ENCODE measurements at regions not wholly inside any gene's neighbourhood (a gene's known extent, or its start where the extent isn't known, plus 50 kb on each side); places are given as distances from the start of the nearest gene placed in this dataset.

DNA sequence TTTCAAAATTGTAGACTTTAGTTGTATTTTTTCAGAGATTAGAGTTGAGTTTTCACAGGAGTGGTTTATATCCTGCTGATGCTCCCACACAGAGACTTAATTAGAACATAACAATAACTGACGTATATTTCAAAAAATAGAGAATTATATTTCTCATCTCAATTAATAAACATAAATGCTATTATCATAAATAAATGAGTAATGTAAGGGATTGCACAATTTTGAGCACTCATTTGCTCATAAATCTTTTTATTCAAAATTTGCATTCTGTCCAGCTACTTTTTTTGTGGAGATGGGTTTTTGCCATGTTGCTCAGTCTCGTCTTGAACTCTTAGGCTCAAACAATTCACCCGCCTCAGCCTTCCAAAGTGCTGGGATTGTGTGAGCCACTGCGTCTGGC, 515.7 kb upstream of the RORB start:
- Mint-ChIP-seq H3K27me3 (no peaks in the 10 kb centered on the region), H3K9me3 (ENCODE audit: insufficient read depth) (no peaks in the 10 kb centered on the region), H3K27ac (no peak overlapping the region), H3K4me3 (no peak overlapping the region), H3K4me1 (no peaks in the 10 kb centered on the region)
- ATAC-seq (ENCODE audit: low read depth) (no peak), DNase-seq (no peak)
- TF ChIP-seq, protein P1, sequence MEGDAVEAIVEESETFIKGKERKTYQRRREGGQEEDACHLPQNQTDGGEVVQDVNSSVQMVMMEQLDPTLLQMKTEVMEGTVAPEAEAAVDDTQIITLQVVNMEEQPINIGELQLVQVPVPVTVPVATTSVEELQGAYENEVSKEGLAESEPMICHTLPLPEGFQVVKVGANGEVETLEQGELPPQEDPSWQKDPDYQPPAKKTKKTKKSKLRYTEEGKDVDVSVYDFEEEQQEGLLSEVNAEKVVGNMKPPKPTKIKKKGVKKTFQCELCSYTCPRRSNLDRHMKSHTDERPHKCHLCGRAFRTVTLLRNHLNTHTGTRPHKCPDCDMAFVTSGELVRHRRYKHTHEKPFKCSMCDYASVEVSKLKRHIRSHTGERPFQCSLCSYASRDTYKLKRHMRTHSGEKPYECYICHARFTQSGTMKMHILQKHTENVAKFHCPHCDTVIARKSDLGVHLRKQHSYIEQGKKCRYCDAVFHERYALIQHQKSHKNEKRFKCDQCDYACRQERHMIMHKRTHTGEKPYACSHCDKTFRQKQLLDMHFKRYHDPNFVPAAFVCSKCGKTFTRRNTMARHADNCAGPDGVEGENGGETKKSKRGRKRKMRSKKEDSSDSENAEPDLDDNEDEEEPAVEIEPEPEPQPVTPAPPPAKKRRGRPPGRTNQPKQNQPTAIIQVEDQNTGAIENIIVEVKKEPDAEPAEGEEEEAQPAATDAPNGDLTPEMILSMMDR (IDR thresholded peaks at IDR 0.05) = no peak
- no peak for TF ChIP-seq EZH2 (IDR thresholded peaks at IDR 0.05; ENCODE audit: borderline replicate concordance, insufficient read depth, low read depth, low read length, poor library complexity, severe bottlenecking)
- intact Hi-C loops (cut with micrococcal nuclease) = no loop called here
- Histone ChIP-seq H3K79me2 (ENCODE audit: control insufficient read depth, insufficient read depth, low read length) (no peaks in the 10 kb centered on the region), H3K4me2 (replicated peaks; ENCODE audit: low read depth, low read length, poor library complexity, severe bottlenecking) (no peak overlapping the region), H2AFZ (ENCODE audit: insufficient read depth, low read depth, low read length, poor library complexity, severe bottlenecking) (no peak overlapping the region), H3K4me1 (ENCODE audit: control insufficient read depth in 2 of 2, insufficient read depth in 2 of 2, low read length in 2 of 2) (no peaks in the 10 kb centered on the region), H3K9ac (ENCODE audit: low read length) (no peak overlapping the region), H4K20me1 (ENCODE audit: control insufficient read depth, insufficient read depth, low read length, poor library complexity, severe bottlenecking) (no peaks in the 10 kb centered on the region), H3K4me3 (ENCODE audit: control extremely low read depth in 1 of 5, extremely low read depth in 1 of 5, insufficient read depth in 1 of 5, low read depth in 2 of 5, low read length in 4 of 5) (no peak overlapping the region), H3K9me3 (ENCODE audit: control extremely low read depth in 1 of 3, control insufficient read depth in 2 of 3, insufficient read depth in 1 of 3, low read length in 2 of 3) (peaks cover 0 to 16% (median 0%) of the 10 kb centered on the region in 3 donors), H3K36me3 (replicated peaks in 1 of 2; ENCODE audit: control extremely low read depth in 1 of 2, control insufficient read depth in 1 of 2, extremely low read depth in 1 of 2, insufficient read depth in 2 of 2, low read length in 1 of 2) (no peaks in the 10 kb centered on the region), H3K27ac (ENCODE audit: low read length in 2 of 2) (no peak overlapping the region), H3K27me3 (replicated peaks in 1 of 4; ENCODE audit: control extremely low read depth in 1 of 4, control insufficient read depth in 3 of 4, insufficient read depth in 4 of 4, low read length in 3 of 4) (no peaks in the 10 kb centered on the region)
- ChIA-PET CTCF (no interaction called here), POLR2A (no interaction called here)
- WGBS (ENCODE audit: insufficient coverage) = no CpG with 5 or more reads among the region's 4 CpGs

DNA sequence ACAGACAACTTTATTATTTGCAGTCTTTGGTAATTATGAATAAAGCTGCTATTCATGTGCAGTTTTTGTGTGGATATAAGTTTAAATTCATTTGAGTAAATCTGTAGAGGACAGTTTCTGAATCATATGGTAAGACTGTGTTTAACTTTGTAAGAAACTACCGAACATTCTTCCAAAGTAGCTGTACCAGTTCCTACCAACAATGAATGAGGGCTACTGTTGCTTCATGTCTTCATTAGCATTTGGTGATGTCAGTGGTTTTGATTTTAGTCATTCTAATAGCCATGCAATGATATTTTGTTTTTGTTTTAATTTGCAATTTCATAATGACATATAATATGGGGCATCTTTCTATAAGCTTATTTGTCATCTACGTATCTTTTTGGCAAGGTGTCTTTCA, 501.3 kb upstream of the RORB start:
- Histone ChIP-seq H3K36me3 (replicated peaks in 1 of 2; ENCODE audit: control extremely low read depth in 1 of 2, control insufficient read depth in 1 of 2, extremely low read depth in 1 of 2, insufficient read depth in 2 of 2, low read length in 1 of 2) (no peaks in the 10 kb centered on the region), H3K9me3 (ENCODE audit: control extremely low read depth in 1 of 3, control insufficient read depth in 2 of 3, insufficient read depth in 1 of 3, low read length in 2 of 3) (no peaks in the 10 kb centered on the region), H3K4me1 (ENCODE audit: control insufficient read depth in 2 of 2, insufficient read depth in 2 of 2, low read length in 2 of 2) (no peaks in the 10 kb centered on the region), H3K27me3 (replicated peaks in 1 of 4; ENCODE audit: control extremely low read depth in 1 of 4, control insufficient read depth in 3 of 4, insufficient read depth in 4 of 4, low read length in 3 of 4) (no peaks in the 10 kb centered on the region), H3K79me2 (ENCODE audit: control insufficient read depth, insufficient read depth, low read length) (no peaks in the 10 kb centered on the region), H2AFZ (ENCODE audit: insufficient read depth, low read depth, low read length, poor library complexity, severe bottlenecking) (no peak overlapping the region), H3K4me2 (replicated peaks; ENCODE audit: low read depth, low read length, poor library complexity, severe bottlenecking) (no peak overlapping the region), H4K20me1 (ENCODE audit: control insufficient read depth, insufficient read depth, low read length, poor library complexity, severe bottlenecking) (no peaks in the 10 kb centered on the region), H3K9ac (ENCODE audit: low read length) (no peak overlapping the region), H3K4me3 (ENCODE audit: control extremely low read depth in 1 of 5, extremely low read depth in 1 of 5, insufficient read depth in 1 of 5, low read depth in 2 of 5, low read length in 4 of 5) (no peak overlapping the region), H3K27ac (ENCODE audit: low read length in 2 of 2) (no peak overlapping the region)
- DNase-seq (no peak), ATAC-seq (ENCODE audit: low read depth) (no peak)
- H3K27ac Mint-ChIP-seq = no peak overlapping the region
- WGBS (ENCODE audit: insufficient coverage) = no CpG with 5 or more reads among the region's 2 CpGs
- TF ChIP-seq, protein P1 (IDR thresholded peaks at IDR 0.05) = no peak
- TF ChIP-seq EZH2 (IDR thresholded peaks at IDR 0.05; ENCODE audit: borderline replicate concordance, insufficient read depth, low read depth, low read length, poor library complexity, severe bottlenecking) = no peak
- H3K27me3 Mint-ChIP-seq = no peaks in the 10 kb centered on the region
- intact Hi-C loops (cut with micrococcal nuclease) = no loop called here
- H3K4me3 Mint-ChIP-seq = no peak overlapping the region
- H3K9me3 Mint-ChIP-seq (ENCODE audit: insufficient read depth) = no peaks in the 10 kb centered on the region
- H3K4me1 Mint-ChIP-seq = no peaks in the 10 kb centered on the region
- ChIA-PET CTCF (no interaction called here), POLR2A (no interaction called here)
